WTC11 (cell line): ENCODE measurements at regions not wholly inside any gene's neighbourhood (a gene's known extent, or its start where the extent isn't known, plus 50 kb on each side); places are given as distances from the start of the nearest gene placed in this dataset.

ENCODE experiments used
- NR1H2 ChIP-seq: sonication (generic); formaldehyde crosslinking; IDR thresholded peaks from 2 replicates; pipeline ENCODE4 v1.9.0; 2021; ENCODE audit warnings: mild to moderate bottlenecking, moderate library complexity, missing genetic modification reagents
- PRRX2 ChIP-seq: fragments of 250-450 bp; sonication (Bioruptor Pico); IDR thresholded peaks from 2 replicates; pipeline ENCODE4 v1.8.0; 2021; ENCODE audit warnings: mild to moderate bottlenecking
- RORB ChIP-seq: fragments of 250-450 bp; sonication (Bioruptor Pico); IDR thresholded peaks from 2 replicates; pipeline ENCODE4 v1.9.0; 2021; ENCODE audit warnings: mild to moderate bottlenecking
- SP1 ChIP-seq: sonication (generic); formaldehyde crosslinking; conservative IDR thresholded peaks from 2 replicates; pipeline ENCODE4 v1.8.1; 2022; ENCODE audit warnings: missing genetic modification reagents
- ZNF317 ChIP-seq: sonication (generic); formaldehyde crosslinking; IDR thresholded peaks from 2 replicates; pipeline ENCODE4 v1.8.1; 2023; ENCODE audit warnings: low read depth, mild to moderate bottlenecking, moderate library complexity, missing genetic modification reagents, borderline replicate concordance

DNA sequence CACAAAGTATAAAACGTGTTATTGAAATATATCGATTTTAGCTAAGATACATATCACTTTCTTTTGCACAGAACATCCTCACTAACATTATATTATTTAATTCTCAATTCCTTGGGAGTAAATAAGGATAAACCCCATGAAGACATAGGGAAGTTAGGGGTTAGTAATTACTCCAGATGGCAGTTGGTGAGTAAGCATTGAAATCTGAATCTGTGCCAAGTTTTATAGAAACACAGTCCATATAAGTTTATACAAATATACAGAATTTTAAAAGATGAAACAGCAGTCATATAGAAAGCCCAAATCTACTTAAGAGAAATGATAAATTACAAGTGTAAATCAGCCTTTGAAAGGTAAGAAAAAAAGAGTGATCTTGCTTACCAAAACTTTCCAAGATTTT lies 200.4 kb upstream of the SYT10 start:
- TF ChIP-seq ZNF317 (CRISPR knock-in tag) = no peak
- no peak for TF ChIP-seq NR1H2 (CRISPR knock-in tag)
- TF ChIP-seq RORB (CRISPR knock-in tag) = no peak
- TF ChIP-seq PRRX2 = no peak
- no peak for TF ChIP-seq SP1 (CRISPR knock-in tag)
